NOMO-1 treated with dmso at 0.1 percent for 144 hours (cell line): ENCODE measurements at regions not wholly inside any gene's neighbourhood (a gene's known extent, or its start where the extent isn't known, plus 50 kb on each side); places are given as distances from the start of the nearest gene placed in this dataset.
"Not testable (repeated sequence)": the region's sequence is repeated elsewhere in the genome, so short reads cannot be mapped to it uniquely, and the experiment has no call there.

Experiments used
- DNase-seq: peaks from one replicate; lab custom pipeline; 2025; ENCODE audit not compliant: unreplicated experiment; lab: John Stamatoyannopoulos, UW

DNA sequence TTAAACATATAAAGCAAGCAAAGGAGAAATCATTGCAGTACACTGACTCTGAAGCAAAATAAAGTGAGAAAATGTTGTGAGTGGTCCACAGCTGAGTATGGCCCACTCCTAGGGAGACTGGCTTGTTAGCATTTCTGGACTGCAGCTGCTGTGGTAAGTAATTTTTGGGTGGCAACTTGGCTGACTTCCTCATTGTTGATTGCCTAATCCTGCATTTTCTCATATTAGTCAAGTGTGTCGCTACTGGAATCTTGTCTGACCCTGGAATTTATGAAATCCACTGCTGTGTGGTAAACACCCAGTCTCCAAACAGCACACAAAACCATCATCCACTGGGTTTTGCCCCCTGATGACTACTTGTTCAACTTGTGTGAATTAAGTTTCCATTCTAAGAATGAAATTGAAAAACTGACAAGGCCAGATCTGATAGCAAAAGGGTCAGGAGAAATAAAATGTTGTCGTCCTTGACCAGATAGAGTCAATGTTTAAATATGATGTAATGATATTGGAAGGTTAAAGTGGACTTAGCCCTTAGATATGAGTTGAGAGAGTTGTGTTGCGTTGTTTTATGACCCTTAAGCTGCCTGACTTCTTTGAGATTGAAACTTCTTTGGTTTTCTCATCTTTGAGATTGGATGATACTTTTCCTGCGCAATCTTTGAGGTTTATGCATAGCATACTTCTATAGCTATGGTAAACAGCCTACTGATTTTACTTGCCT, 106.6 kb upstream of the SEC22B start:
- DNase-seq: not testable (repeated sequence)

DNA sequence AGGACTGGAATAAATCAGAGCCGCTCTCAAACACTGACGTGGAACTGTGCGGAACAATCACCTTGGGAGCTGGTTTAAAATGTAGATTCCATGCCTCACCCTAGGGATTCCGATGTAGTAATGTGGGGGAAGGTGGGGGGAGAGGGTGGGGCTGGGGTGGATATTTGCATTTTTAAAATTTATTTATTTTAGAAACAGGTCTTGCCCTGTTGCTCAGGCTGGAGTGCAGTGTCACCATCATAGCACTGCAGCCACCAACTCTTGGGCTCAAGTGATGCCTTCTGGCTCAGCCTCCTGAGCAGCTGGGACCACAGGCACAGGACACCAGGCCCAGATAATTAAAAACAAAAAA, 101.9 kb upstream of the SEC22B start:
- DNase-seq: not testable (repeated sequence)

DNA sequence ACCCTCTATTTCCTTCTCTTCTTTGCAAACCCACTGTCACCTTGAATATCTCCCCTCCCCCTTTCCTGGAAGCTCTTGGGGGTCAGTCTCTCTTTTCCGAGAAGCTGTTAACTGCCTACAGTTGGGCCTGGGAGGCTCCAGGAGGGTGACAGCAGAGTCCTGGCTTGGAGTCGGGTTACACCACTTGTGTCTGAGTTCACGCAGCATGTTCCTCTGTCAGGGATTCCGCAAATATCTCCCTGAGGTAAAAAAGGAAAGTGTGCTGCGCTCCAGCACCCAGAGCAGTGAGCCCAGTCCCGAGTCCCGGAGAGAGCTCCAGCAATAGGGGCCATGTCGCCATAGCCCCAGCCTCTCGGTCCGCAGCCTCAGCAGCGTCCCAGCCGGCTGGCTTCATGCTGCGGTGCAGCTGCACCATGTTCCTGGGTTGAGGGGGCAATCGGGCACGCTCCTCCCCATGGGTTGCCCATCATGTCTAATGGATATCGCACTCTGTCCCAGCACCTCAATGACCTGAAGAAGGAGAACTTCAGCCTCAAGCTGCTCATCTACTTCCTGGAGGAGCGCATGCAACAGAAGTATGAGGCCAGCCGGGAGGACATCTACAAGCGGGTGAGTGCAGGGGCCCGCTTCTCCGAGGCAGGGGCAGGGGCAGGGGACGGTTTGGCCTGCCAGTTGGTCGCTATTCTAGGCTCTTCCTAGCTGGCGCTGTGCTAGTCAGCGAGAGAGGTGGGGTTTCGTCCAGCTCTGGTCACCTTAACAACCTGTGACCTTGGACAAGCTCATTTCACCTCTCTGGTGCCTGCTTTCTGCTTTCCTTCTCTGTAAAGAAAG, 101.3 kb upstream of the SEC22B start:
- not testable (repeated sequence) for DNase-seq

DNA sequence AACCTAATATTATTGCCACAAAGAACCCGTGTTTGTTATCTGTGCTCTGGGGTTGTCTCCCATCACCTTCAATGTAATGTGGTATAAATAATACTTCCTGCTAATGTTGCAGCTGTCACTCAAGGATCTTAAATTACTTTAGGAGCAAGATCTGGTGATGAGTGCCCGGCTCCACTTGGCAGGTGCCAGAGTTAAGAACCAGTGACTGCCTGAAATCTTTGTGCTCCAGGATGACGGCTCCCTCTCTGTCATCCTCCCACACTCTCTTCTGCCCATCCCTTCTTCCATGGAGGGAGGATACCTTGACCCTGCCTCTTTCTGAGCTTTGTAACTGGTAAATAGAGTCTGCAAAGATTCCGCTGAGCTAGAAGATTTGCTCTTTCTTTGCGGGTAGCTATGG, 100.4 kb upstream of the SEC22B start:
- not testable (repeated sequence) for DNase-seq

DNA sequence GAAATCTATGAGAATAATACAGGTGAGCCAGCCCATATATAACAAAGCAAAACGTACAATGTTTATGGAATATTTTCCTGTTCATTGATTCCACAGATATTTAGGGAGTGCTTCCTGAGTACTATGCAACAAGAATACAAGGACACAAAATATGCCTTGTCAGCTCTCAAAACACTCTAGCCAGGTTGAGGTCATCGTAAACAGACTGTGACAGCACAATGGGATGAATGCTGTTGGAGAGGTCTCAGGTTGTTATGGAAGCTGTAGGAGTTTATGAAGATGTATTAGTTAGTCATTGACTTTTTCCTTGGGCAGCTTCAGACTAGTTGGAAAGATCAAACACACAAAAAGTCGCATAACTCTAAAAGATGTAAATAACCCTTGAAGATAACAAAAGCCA, 98.1 kb upstream of the SEC22B start:
- not testable (repeated sequence) for DNase-seq

DNA sequence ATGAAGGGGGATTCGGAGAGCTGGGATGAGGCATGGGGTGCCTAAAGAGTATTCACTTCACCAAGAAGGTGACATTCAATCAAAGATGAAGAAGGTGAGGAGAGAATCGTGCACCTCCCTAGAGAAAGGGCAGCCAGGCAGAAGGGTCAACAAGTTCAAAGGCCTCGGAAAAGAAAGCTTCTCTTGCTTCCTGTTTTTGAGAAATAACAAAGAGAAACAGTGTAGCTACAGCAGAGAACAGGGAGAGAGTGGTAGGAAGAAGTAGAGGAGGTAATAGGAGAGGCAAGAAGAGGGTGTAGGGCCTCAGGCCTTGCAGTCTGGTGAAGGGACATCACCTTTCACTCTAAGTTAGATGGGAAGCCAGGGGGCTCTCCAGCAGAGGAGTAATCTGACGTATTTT, 97.0 kb upstream of the SEC22B start:
- DNase-seq: not testable (repeated sequence)

DNA sequence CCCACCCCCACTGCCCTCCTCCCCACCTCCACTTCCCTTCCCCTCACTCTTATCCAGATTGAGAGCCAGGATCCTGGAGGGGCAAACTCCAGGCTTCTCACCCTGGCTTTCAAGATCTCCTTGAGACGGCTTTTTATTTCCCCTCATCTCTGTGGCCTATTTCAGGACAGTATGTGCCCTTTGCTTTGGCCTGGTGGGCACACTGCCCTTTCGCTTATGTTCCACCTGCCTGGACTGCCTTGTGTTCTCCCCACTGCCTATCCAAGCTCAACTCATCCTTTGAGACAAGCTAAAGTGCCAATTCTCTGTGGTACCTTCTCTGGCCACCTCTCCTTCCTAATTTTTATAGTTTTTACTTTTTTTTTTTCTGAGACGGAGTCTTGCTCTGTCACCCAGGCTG, 95.9 kb upstream of the SEC22B start:
- not testable (repeated sequence) for DNase-seq

DNA sequence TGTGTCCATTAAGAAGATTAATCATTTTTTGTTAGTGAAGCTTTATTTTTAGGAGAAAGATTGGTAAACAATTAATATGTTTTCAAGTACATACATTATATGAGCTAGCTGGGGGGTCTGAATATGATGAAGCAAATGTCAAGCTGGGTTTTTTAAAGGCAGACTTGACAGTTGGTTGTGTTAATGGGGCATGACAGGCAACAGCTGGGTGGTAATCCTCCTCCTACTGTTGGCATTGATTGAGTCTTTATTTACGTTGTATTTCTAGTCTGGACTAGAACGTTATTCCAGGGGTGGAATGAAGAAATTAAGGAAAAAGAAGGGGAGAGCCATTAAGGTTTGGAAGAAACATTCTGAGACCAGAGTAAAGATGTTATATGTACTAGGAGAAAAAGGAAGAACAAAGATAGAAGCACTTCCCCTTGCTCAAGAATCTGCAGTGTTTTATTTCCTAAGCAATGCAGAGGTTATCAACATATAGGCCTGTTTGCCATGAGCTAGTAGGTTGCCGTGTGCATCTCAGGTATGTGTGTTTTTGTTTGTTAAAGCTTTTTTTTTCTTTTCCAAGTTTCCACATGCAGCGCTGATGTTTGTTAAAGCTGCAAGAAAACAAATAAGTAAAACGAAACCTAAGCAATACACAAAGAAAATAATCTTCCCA, 95.4 kb upstream of the SEC22B start:
- DNase-seq: not testable (repeated sequence)

DNA sequence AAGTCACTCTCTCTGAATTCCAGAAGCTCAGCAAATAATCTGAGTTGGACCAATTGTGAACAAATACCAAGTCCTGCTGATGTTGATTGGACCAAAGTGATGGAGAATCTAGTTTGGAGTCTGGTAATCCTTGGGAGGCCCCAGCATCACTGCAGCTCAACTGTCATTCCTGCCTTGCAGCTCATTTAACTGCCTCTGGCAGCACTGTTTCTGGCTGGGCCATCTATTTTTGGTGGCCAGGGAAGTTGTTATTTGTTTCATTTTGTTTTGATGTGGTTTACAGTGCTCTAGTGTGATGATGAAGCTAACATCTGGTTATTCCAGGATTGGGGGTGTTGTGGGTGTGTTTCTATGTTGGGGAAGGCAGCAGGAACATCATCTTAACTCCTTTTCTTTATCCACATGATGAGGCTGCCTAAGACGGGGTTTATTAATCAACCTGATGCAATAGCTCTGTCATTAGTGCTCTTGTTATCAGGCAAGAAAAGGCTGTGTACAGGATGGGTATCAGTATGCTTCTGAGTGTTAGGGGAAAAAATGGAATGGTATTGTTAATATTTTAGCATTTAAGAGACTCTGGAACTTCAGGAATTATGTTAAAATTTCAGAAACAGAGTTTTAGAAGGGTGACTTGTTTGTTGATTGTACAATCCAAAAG, 91.7 kb upstream of the SEC22B start:
- DNase-seq: not testable (repeated sequence)

DNA sequence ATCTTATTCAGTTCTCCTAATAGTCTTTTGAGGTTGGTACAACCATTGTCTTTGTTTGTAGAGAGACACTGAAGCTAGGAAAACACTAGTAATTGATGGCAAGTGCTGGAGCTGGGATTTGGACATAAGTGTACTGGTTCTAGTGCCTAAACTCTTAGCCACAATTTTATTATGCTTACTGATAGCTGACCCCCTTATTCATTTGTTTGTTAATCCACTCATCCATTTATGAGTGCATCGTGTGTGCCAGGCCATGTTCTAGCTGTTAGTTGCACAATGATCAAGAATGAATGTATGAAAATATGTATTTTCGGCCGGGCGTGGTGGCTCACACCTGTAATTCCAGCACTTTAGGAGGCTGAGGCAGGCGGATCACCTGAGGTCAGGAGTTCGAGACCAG, 88.2 kb upstream of the SEC22B start:
- DNase-seq: not testable (repeated sequence)

DNA sequence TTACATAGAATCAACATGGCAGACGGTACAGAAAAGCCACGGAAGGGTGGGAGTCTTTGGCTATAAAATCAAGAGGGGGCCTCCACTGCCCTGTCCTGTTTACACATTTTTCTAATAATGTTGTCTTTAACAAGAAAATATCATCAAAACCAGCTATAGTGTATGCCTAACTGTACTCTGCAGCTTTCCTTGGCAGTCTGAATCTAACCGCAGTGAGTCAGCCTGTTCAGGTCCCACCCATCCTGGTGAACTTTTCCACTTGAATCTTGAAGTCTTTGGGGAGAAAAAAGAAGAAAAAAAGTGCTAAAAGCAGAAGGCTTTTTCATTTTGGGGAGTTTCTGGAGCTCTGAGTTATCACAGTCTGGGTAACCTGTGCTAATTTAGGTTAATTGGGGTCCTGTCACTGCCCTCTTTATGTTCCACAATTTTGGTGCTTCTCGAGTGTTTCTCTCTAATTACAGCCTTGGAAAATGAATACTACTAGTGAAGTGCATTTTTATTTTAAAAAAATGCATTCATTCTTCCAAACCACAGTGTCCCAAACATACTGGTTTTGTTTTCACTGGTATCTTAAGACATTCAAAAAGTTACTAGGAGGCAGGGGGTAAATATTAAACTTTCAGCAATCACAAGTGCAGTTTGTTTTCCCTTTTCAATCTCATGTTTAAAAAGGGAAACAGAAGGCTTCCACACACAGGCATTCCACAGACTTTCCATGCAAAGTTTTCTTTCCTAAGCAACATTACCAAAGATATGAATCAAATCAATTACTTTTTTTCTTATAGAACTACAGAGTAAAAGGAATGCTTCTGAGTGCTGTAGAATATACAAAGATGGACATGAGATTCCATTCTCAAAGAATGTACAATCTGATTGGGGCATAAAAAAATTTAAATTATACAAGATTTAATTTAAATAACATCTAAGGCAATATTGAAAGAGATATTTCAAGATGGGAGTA, 86.8 kb upstream of the SEC22B start:
- not testable (repeated sequence) for DNase-seq

DNA sequence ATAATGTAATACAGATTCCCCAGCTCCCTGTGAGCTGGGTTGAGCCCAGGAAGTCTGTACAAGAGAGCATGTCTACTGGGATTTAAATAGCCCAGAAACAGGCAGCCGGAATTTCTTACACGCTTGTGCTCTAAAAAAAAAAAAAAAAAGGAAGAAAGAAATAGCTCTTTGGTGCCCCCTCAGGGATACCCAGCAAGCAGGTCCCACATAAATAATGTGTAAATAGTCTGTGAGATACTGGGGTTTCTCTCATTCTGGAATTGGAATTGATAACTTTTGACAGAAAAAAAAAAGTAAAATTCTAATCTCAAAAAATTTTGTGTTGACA, 81.4 kb upstream of the SEC22B start:
- DNase-seq: not testable (repeated sequence)

DNA sequence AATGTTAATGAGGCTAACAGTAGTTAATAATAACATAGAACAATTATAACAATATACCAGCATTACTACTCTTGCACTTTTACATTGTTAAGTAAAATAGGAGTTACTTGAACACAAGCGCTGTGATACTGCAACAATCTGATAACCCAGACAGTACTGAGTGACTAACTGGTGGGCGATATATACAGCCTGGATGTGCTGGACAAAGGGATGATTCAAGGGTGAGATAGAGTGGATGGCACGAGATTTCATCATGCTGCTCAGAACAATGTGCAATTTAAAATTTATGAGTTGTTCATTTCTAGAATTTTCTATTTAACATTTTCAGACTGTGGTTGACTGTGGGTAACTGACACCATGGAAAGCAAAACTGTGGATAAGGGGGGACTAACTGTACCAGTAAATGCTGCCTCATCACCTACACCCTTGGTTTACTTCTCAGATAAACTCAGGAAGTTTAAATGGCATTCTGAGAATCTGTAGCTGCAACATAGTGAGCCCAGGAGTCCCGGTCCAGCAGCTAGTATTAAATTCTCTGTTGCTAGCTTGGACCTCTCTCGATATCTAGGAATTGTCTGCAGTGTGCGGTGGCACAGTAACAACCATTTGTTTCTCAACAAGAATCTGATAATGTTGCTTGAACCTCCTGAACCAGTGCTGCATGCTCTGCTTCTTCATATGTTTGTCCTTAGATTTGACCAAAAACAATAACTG, 80.9 kb upstream of the SEC22B start:
- DNase-seq: not testable (repeated sequence)

DNA sequence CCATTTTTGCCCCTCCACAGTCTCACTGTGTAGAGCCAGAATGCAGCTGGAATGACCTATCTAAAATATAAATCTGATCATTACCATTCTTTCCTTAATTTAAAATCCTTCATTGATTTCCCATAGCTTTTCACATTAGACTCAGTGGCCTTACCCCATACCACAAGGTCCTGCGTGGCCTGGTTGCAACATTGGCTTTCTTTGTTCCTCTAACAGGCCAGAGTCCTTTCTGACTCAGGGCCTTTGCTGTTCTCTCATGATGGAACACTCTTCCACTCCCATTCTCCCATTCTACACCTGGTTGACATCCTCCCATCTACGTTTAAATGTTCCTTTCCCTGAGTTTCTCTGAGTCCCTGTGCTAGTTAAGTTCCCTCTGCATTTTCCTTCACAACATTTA, 74.4 kb upstream of the SEC22B start:
- DNase-seq: not testable (repeated sequence)

DNA sequence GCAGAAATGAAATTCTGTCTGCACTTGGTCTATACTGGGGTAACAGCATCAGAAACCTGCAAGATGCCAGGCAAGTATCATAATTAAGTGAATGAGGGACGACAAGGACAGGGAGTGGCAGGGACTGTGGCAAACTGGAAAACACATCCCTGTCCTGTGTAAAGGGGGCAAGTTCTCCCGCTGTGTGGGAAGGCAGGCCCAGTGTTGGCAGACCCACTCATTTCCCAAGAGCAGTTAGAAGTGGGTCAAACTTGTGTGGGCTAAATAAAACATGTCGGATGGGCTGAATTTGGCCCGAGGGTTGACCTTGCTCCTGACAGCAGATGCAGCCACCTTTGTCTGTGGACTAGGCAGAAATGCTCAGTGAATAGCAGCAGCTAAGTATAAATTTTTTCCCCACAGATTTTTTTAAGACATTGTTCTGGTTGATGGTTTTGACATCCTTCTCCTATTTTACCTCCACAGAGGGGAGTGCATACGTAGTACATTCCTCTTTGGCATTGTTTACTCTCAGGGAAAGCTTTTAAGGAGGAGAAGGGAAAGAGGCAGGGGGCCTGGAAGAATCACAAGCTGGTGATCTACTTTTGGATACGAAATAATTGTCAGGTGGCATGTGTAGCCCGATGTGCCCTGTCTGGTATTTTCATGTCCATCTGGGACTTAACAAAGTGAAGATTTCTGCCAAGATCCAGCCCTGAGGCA, 72.6 kb upstream of the SEC22B start:
- DNase-seq: not testable (repeated sequence)

DNA sequence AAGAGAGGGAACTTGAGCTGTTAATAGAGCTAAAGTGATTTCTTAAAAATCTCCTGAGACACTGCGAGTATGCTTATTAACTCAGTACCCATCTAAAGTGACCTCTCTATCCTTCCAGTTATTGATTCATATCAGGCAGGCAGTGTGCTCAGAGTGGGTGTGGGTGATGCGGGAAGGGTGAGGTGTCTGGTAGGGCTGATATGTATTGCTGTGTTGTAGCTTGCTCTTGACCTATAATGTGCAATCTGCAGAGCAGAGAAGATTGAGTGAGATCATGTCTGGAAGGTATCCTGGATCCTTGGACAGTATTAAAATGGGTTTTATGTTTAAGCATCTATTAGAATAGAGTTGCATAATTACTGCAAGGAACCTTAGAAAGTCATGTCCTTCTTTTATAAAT, 71.9 kb upstream of the SEC22B start:
- not testable (repeated sequence) for DNase-seq

DNA sequence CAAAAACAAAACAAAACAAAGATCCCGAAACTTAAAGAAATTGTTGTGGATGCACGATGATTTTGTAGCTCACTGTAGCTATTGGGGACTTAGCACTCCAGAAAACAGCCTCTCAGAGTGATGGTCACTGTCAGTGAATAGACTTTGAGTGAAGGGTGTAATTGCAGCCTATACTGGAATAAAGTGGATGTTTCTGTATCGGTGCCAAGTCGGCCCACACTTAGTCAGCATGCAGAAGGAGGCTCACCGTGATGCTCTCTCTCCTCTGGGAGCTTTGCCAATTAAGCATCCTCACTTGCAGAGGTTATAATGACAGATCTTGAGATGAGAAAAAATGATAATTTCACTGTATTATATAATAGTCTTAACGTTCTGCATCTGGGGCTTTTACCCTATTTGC, 67.5 kb upstream of the SEC22B start:
- not testable (repeated sequence) for DNase-seq

DNA sequence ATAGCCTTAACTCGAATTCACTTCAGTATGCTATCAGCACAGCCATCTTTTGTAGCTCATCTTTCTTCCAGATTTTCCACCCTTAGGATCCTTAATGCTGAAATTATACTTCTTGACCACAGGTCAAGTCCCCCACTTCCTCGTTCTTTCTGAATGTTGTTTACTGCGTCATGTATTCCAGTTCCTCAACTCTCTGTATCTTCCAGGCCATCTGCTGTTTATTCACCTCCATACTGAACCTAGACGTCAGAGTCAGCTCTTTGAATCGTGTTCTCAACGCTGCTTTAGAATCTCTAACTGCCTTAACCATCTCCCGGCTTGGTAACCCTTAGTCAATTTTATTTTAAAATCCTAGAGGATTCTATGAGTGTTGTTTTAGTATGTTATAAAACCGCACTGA, 66.3 kb upstream of the SEC22B start:
- not testable (repeated sequence) for DNase-seq

DNA sequence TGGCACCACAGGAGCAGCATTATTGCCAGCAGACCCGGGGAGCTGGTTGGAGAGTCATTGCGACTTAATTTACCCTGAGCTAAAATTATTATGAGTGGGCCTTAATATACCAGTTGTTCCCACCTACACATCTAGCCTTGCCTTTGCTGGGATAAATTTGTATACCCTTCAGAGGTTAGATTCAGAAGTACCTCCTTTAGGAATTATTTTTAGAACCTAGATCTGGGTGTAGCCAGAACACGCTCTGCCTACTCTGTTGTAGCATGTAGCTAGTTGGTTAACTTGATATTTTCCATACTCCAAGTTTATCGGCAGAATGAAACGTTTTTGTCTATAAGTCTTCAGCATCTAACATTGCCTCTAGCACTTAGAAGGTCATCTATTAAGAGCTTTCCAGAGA, 65.5 kb upstream of the SEC22B start:
- DNase-seq: not testable (repeated sequence)
